ENCODE measurements at regions not wholly inside any gene's neighbourhood (a gene's known extent, or its start where the extent isn't known, plus 50 kb on each side); places are given as distances from the start of the nearest gene placed in this dataset.

GRCh38 chr6:81689580-81689979, 62.9 kb downstream of the TENT5A start:
- WGBS, 2 donors (ENCODE audit: low coverage in 1 of 2), result 82 to 91% methylated on average over 3 of the region's 3 CpGs
- TF ChIP-seq POLR2AphosphoS5 (IDR thresholded peaks at IDR 0.05) (no peak), POLR2A (IDR thresholded peaks at IDR 0.05) (no peak), EP300 (IDR thresholded peaks at IDR 0.05; ENCODE audit: low read depth) (no peak), CTCF (IDR thresholded peaks at IDR 0.05) (no peak)
- no peak overlapping the region for H3K27ac ChIP-seq
- no peak overlapping the region for H3K4me3 ChIP-seq
- H3K4me1 ChIP-seq, result no peaks in the 10 kb centered on the region
- intact Hi-C loops (cut with DNase I; ENCODE audit: low total_unique reads), result no loop called here
- DNase-seq, result no peak
- H3K36me3 ChIP-seq, result no peaks in the 10 kb centered on the region
- in situ Hi-C loops (cut with MboI; ENCODE audit: low pct_ligation_motif_present in 1 of 4, low pct_unique_long_range_greater_than_20kb in 1 of 4, low sequenced_read_pairs in 3 of 4), result no loop called here
- no peaks in the 10 kb centered on the region for H3K27me3 ChIP-seq
- H3K9me3 ChIP-seq, result no peaks in the 10 kb centered on the region

GRCh38 chr6:81683912-81684311, 68.6 kb downstream of the TENT5A start:
- intact Hi-C loops (cut with DNase I; ENCODE audit: low total_unique reads), result no loop called here
- WGBS, 2 donors (ENCODE audit: low coverage in 1 of 2), result 44 to 56% methylated on average over 5 of the region's 5 CpGs
- TF ChIP-seq POLR2AphosphoS5 (IDR thresholded peaks at IDR 0.05) (no peak), POLR2A (IDR thresholded peaks at IDR 0.05) (no peak), CTCF (IDR thresholded peaks at IDR 0.05) (no peak), EP300 (IDR thresholded peaks at IDR 0.05; ENCODE audit: low read depth) (no peak)

GRCh38 chr6:81682858-81683620, 69.4 kb downstream of the TENT5A start:
- 80 to 90% methylated on average over 3 to 5 of the region's 5 CpGs for WGBS, 2 donors (ENCODE audit: low coverage in 1 of 2)
- in situ Hi-C loops (cut with MboI; ENCODE audit: low pct_ligation_motif_present in 1 of 4, low pct_unique_long_range_greater_than_20kb in 1 of 4, low sequenced_read_pairs in 3 of 4), result no loop called here
- no peaks in the 10 kb centered on the region for H3K36me3 ChIP-seq
- no peaks in the 10 kb centered on the region for H3K9me3 ChIP-seq
- no peaks in the 10 kb centered on the region for H3K27me3 ChIP-seq
- TF ChIP-seq EP300 (IDR thresholded peaks at IDR 0.05; ENCODE audit: low read depth), result no peak
- no peak for TF ChIP-seq POLR2A (IDR thresholded peaks at IDR 0.05)
- no peak for TF ChIP-seq POLR2AphosphoS5 (IDR thresholded peaks at IDR 0.05)
- no peak for TF ChIP-seq CTCF (IDR thresholded peaks at IDR 0.05)
- H3K27ac ChIP-seq, result no peak overlapping the region
- no peaks in the 10 kb centered on the region for H3K4me1 ChIP-seq
- intact Hi-C loops (cut with DNase I; ENCODE audit: low total_unique reads), result no loop called here
- no peak overlapping the region for H3K4me3 ChIP-seq
- DNase-seq, result no peak

More at GRCh38 chr6:81683912-81684311, 68.6 kb downstream of the TENT5A start:
- Histone ChIP-seq H3K4me1 (no peaks in the 10 kb centered on the region), H3K27me3 (no peaks in the 10 kb centered on the region), H3K36me3 (no peaks in the 10 kb centered on the region), H3K27ac (no peak overlapping the region), H3K9me3 (no peaks in the 10 kb centered on the region), H3K4me3 (no peak overlapping the region)
- no peak for DNase-seq
- in situ Hi-C loops (cut with MboI; ENCODE audit: low pct_ligation_motif_present in 1 of 4, low pct_unique_long_range_greater_than_20kb in 1 of 4, low sequenced_read_pairs in 3 of 4), result no loop called here

GRCh38 chr6:81682235-81682795, 70.2 kb downstream of the TENT5A start:
- DNase-seq, result no peak
- H3K36me3 ChIP-seq, result no peaks in the 10 kb centered on the region
- H3K4me1 ChIP-seq, result no peaks in the 10 kb centered on the region
- in situ Hi-C loops (cut with MboI; ENCODE audit: low pct_ligation_motif_present in 1 of 4, low pct_unique_long_range_greater_than_20kb in 1 of 4, low sequenced_read_pairs in 3 of 4), result no loop called here
- H3K27me3 ChIP-seq, result no peaks in the 10 kb centered on the region
- no peak overlapping the region for H3K4me3 ChIP-seq
- no peak overlapping the region for H3K27ac ChIP-seq
- intact Hi-C loops (cut with DNase I; ENCODE audit: low total_unique reads), result no loop called here
- no peaks in the 10 kb centered on the region for H3K9me3 ChIP-seq
- TF ChIP-seq CTCF (IDR thresholded peaks at IDR 0.05), result no peak
- TF ChIP-seq POLR2A (IDR thresholded peaks at IDR 0.05), result no peak
- TF ChIP-seq EP300 (IDR thresholded peaks at IDR 0.05; ENCODE audit: low read depth), result no peak
- TF ChIP-seq POLR2AphosphoS5 (IDR thresholded peaks at IDR 0.05), result no peak

All from transverse colon (tissue), 4 donors.